H1 (cell line): ENCODE measurements at regions not wholly inside any gene's neighbourhood (a gene's known extent, or its start where the extent isn't known, plus 50 kb on each side); places are given as distances from the start of the nearest gene placed in this dataset.

Source experiments
- MAFK ChIP-seq: IDR thresholded peaks from 2 replicates; pipeline ENCODE4 v1.6.1; 2012; ENCODE audit warnings: low read depth, mild to moderate bottlenecking, improper control_type of control experiment, low read length
- NANOG ChIP-seq: IDR thresholded peaks from 2 replicates; pipeline ENCODE4 v1.6.1; 2011; ENCODE audit warnings: low read length, low read depth, mild to moderate bottlenecking, inconsistent platforms; ENCODE audit not compliant: insufficient read depth, poor library complexity, severe bottlenecking
- SP4 ChIP-seq: IDR thresholded peaks from 2 replicates; pipeline ENCODE4 v1.6.1; 2012; ENCODE audit warnings: low read length, inconsistent platforms
- TCF12 ChIP-seq: IDR thresholded peaks from 2 replicates; pipeline ENCODE4 v1.6.1; 2011; ENCODE audit warnings: low read depth, mild to moderate bottlenecking, low read length
- TF ChIP-seq, protein P1 (sequence below): IDR thresholded peaks from 2 replicates; pipeline ENCODE4 v1.6.1; 2012; ENCODE audit warnings: inconsistent platforms

DNA sequence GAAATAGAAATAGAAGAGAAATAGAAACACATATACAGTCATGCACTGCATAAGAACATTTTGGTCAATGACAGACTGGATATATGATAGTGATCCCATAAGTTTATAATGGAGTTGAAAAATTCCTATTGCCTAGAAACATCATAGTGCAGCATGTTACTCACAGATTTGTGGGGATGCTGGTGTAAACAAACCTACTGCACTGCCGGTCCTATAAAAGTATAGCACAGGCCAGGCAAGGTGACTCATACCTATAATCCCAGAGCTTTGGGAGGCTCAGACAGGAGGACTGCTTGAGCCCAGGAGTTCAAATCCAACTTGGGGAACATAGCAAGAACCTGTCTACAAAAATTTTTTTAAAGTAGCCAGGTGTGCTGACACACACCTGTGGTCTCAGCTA lies 240.6 kb upstream of the MAP3K1 start (continued):
- TF ChIP-seq, protein P1, sequence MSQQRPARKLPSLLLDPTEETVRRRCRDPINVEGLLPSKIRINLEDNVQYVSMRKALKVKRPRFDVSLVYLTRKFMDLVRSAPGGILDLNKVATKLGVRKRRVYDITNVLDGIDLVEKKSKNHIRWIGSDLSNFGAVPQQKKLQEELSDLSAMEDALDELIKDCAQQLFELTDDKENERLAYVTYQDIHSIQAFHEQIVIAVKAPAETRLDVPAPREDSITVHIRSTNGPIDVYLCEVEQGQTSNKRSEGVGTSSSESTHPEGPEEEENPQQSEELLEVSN = no peak
- TF ChIP-seq SP4 = no peak
- no peak for TF ChIP-seq TCF12
- no peak for TF ChIP-seq NANOG
- TF ChIP-seq MAFK = no peak
